Stimulated activated memory B cell treated with anti-CD40 and anti-IgM and Interleukin-4, amounts not matched to agents 10 μg/mL and 1 μg/mL and 100 μg/mL, for 72 hours (primary cell): ENCODE measurements at regions not wholly inside any gene's neighbourhood (a gene's known extent, or its start where the extent isn't known, plus 50 kb on each side); places are given as distances from the start of the nearest gene placed in this dataset.
"Not testable (repeated sequence)": the region's sequence is repeated elsewhere in the genome, so short reads cannot be mapped to it uniquely, and the experiment has no call there.

Experiments
- ATAC-seq: fragments of 150-1000 bp; cut with Tn5 transposase; 2 replicates; pipeline ENCODE4 v1.10.0; 2021
- H3K27ac Mint-ChIP-seq: one replicate; pipeline ENCODE4 v1.8.0; 2022; ENCODE audit warnings: mild to moderate bottlenecking, mixed read lengths
- H3K27me3 Mint-ChIP-seq: one replicate; pipeline ENCODE4 v1.8.0; 2022; ENCODE audit warnings: mixed read lengths
- H3K36me3 Mint-ChIP-seq: one replicate; pipeline ENCODE4 v1.8.0; 2022; ENCODE audit warnings: mixed read lengths
- H3K4me1 Mint-ChIP-seq: one replicate; pipeline ENCODE4 v1.8.0; 2022; ENCODE audit warnings: mixed read lengths
- H3K4me3 Mint-ChIP-seq: one replicate; pipeline ENCODE4 v1.8.0; 2022; ENCODE audit warnings: mild to moderate bottlenecking, moderate library complexity, mixed read lengths
- H3K9me3 Mint-ChIP-seq: one replicate; pipeline ENCODE4 v1.8.0; 2022; ENCODE audit warnings: mixed read lengths

DNA sequence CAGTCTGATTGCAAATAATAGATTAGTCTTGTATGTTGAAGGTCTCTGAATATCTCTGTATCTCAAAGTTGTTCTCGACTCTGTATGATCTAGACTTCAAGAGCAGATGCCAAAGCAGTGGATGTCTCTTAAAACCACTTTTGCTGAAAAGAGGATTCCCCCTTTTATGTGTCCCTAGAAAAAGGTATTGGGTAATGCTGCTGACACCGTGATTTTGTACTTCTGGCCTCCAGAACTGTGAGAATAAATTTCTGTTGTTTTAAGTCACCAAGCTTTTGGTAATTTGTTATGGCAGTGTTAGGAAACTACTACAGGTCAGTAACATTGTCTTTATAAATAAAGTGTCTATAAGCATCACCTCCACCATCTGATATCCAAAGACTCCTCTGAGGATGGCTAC is 85.3 kb upstream of the PIK3R1 start:
- H3K4me3 Mint-ChIP-seq, result no peak overlapping the region
- no peaks in the 10 kb centered on the region for H3K36me3 Mint-ChIP-seq
- no peak overlapping the region for H3K27ac Mint-ChIP-seq
- peaks cover 6% of the 10 kb centered on the region for H3K27me3 Mint-ChIP-seq
- ATAC-seq, result no peak
- no peaks in the 10 kb centered on the region for H3K9me3 Mint-ChIP-seq
- no peaks in the 10 kb centered on the region for H3K4me1 Mint-ChIP-seq

DNA sequence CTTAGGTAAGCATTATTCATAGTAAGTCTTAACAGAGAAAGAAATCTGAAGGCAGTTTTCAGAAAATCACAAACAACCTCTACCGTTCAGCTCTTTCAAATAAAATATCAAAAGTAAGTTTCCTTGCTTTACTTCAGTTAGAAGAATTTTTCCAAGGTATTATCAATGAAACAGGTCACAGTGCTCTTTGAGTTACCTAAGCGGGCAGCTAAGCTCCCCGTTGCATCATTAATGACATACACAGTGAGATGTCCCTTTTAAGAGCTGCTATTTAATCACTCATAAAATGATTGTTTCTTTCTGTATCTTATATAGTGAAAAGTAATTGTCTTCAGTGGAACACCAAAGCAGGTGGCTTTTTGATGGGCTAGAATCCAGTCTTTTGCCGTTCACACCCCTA is 86.2 kb upstream of the PIK3R1 start:
- H3K27me3 Mint-ChIP-seq, result no peaks in the 10 kb centered on the region
- no peaks in the 10 kb centered on the region for H3K36me3 Mint-ChIP-seq
- H3K4me1 Mint-ChIP-seq, result no peaks in the 10 kb centered on the region
- ATAC-seq, result no peak
- no peaks in the 10 kb centered on the region for H3K9me3 Mint-ChIP-seq
- no peak overlapping the region for H3K4me3 Mint-ChIP-seq
- no peak overlapping the region for H3K27ac Mint-ChIP-seq

GRCh38 chr5:68126886-68127285 is 88.7 kb upstream of the PIK3R1 start:
- no peak for ATAC-seq
- Mint-ChIP-seq H3K27me3 (no peaks in the 10 kb centered on the region), H3K4me3 (no peak overlapping the region), H3K4me1 (no peaks in the 10 kb centered on the region), H3K36me3 (no peaks in the 10 kb centered on the region), H3K27ac (no peak overlapping the region), H3K9me3 (no peaks in the 10 kb centered on the region)

DNA sequence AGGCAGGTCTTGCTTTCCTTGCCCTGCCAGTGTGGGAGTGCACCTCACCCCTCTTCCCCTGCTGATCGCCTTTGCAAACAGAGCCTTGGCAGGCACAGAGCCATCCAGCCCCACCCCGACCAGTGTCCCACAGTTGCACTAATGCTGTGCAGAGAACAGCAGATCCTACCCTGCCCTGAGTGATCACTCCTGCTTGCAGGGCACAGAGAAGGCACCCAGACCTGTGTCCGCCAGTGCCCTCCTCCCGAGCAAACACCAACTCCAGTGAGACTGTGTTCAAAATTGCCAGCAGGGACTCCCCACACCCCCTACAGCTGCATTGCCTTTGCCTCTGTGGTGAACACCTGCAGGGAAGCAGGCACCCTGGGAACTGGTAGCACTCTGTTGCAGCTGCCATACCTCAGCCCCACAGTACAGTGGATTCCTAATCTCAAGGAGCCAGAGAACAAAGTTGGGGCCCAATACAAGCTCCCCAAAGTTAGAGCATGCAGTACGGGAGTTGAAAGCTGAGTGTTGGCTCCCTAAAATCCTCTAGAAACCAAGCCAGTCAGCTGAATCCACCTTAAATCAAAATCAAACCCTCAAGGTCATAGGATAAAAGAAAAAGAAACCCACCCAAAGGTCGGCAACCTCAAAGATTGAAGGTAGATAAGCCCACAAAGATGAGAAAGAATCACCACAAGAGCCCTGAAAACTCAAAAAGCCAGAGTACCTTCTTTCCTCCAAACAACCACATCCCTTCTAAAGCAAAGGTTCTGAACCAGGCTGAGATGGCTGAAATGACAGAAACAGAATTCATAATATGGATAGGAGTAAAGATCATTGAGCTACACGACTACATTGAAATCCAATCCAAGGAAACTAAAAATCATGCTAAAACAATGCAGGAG is 92.9 kb upstream of the PIK3R1 start:
- peak; percentile 34 for ATAC-seq
- no peaks in the 10 kb centered on the region for H3K9me3 Mint-ChIP-seq
- H3K4me1 Mint-ChIP-seq, result no peaks in the 10 kb centered on the region
- H3K4me3 Mint-ChIP-seq, result no peak overlapping the region
- H3K27me3 Mint-ChIP-seq, result peaks cover 17% of the 10 kb centered on the region
- no peak overlapping the region for H3K27ac Mint-ChIP-seq
- no peaks in the 10 kb centered on the region for H3K36me3 Mint-ChIP-seq

- Mint-ChIP-seq H3K27ac (no peak overlapping the region), H3K9me3 (no peaks in the 10 kb centered on the region), H3K4me1 (peaks cover 10% of the 10 kb centered on the region), H3K4me3 (no peak overlapping the region), H3K36me3 (no peaks in the 10 kb centered on the region), H3K27me3 (peaks cover 24% of the 10 kb centered on the region)
- no peak for ATAC-seq
These were observed 98.6 kb upstream of the PIK3R1 start for GRCh38 chr5:68116868-68117411.

DNA sequence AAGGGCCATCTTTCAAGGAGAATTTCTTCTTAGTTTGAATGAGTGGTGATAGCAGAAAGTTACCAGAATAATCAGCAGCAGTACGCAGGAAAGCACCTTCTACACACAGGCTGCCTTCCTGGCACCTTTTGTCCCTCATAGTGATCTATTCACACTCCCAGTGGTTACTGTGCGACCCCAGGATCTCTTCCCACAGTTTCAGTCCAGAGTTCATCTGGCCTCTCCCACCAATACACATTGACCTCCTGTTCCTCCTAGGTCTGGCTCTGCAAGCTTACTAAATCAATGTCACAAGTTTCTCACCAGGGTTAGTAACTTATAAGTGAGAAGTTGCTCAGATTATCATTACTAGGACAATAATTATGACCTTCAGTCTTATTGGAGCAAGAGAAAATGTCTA is 99.1 kb upstream of the PIK3R1 start:
- no peaks in the 10 kb centered on the region for H3K9me3 Mint-ChIP-seq
- no peaks in the 10 kb centered on the region for H3K36me3 Mint-ChIP-seq
- no peak overlapping the region for H3K4me3 Mint-ChIP-seq
- H3K4me1 Mint-ChIP-seq, result peaks cover 10% of the 10 kb centered on the region
- ATAC-seq, result no peak
- no peak overlapping the region for H3K27ac Mint-ChIP-seq
- peaks cover 21% of the 10 kb centered on the region for H3K27me3 Mint-ChIP-seq

DNA sequence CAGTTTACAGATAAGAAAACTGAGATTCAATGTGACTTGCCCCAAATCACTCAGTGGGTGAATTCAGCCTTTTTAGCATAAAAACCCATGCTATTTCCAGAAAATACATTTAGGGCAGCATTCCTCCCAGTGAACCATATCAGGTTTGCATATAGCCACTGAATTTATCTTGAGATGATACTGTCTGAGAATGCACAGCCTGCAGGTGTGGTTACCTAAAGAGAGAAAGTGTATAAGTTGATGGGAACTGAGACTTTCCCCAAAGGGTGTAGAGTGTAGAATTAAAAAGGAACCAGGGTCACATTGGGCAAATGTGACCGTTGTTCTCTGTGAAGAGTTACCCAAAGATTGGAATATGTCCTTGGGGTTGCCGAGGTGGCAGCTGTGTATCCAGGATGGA is 100.0 kb upstream of the PIK3R1 start:
- no peaks in the 10 kb centered on the region for H3K9me3 Mint-ChIP-seq

DNA sequence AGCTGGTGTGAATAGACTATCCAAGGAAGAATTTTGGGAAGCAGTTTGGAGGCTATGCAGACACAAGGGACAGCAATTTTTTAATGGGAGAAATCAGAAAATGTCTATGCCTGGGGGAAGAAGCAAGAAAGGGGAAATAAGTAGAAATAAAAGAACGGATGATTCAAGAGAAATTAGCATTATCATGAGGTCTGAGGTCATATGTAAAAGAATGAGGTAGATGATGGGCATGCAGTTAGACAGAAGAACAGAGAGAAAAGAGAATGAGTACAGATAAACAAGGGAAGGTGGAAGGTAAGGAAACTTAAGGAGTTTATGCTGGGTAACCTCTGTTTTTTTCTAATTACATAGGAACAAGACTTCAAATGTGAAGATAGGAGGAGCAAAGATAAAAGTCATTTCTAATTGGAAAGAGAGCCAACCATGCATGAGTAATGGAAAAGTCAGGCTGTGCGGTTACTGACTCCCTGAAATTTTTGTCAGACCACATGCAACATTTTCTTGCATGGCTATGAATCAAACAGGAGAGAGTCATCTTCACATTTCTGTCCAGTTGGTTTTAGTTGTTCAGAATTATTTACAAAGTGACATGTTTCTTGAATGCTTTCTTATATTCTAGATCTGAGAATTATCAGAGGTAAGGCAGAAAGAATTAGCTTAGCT is 101.0 kb upstream of the PIK3R1 start:
- peaks cover 10% of the 10 kb centered on the region for H3K4me1 Mint-ChIP-seq
- H3K36me3 Mint-ChIP-seq, result no peaks in the 10 kb centered on the region
- H3K27ac Mint-ChIP-seq, result no peak overlapping the region
- ATAC-seq, result no peak
- peaks cover 17% of the 10 kb centered on the region for H3K27me3 Mint-ChIP-seq
- H3K4me3 Mint-ChIP-seq, result no peak overlapping the region
- H3K9me3 Mint-ChIP-seq, result no peaks in the 10 kb centered on the region

More for the DNA sequence above, 100.0 kb upstream of the PIK3R1 start:
- peaks cover 10% of the 10 kb centered on the region for H3K4me1 Mint-ChIP-seq
- ATAC-seq, result no peak
- peaks cover 17% of the 10 kb centered on the region for H3K27me3 Mint-ChIP-seq
- H3K36me3 Mint-ChIP-seq, result no peaks in the 10 kb centered on the region
- H3K4me3 Mint-ChIP-seq, result no peak overlapping the region
- no peak overlapping the region for H3K27ac Mint-ChIP-seq

DNA sequence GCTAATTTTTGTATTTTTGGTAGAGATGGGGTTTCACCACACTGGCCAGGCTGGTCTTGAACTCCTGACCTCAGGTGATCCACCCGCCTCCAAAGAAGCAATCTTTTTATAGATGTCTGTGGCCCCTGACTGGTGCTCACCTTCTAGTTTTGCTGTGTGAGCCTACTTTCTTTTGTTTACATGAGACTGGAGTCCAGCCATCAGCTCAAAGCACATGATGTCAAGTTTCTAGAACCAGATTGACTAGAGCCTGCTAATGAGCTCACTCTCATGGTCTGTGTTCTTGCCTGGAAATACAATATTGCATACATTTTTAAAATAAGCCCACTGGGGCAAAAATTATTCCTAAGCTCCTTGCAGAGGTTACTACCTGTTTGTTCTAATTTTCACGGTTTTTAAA is 102.9 kb upstream of the PIK3R1 start:
- Mint-ChIP-seq H3K27ac (no peak overlapping the region), H3K36me3 (no peaks in the 10 kb centered on the region), H3K4me1 (peaks cover 10% of the 10 kb centered on the region), H3K4me3 (no peak overlapping the region), H3K27me3 (peaks cover 7% of the 10 kb centered on the region), H3K9me3 (no peaks in the 10 kb centered on the region)
- ATAC-seq, result no peak

- no peak for ATAC-seq
- Mint-ChIP-seq H3K4me1 (peaks cover 10% of the 10 kb centered on the region), H3K4me3 (no peak overlapping the region), H3K27me3 (peaks cover 4% of the 10 kb centered on the region), H3K27ac (no peak overlapping the region), H3K9me3 (no peaks in the 10 kb centered on the region), H3K36me3 (no peaks in the 10 kb centered on the region)
These were observed 104.7 kb upstream of the PIK3R1 start for GRCh38 chr5:68110894-68111293.

GRCh38 chr5:68110264-68110663 is 105.3 kb upstream of the PIK3R1 start:
- Mint-ChIP-seq H3K27me3 (no peaks in the 10 kb centered on the region), H3K36me3 (no peaks in the 10 kb centered on the region), H3K9me3 (no peaks in the 10 kb centered on the region), H3K27ac (no peak overlapping the region), H3K4me3 (no peak overlapping the region), H3K4me1 (peaks cover 10% of the 10 kb centered on the region)
- ATAC-seq, result no peak

DNA sequence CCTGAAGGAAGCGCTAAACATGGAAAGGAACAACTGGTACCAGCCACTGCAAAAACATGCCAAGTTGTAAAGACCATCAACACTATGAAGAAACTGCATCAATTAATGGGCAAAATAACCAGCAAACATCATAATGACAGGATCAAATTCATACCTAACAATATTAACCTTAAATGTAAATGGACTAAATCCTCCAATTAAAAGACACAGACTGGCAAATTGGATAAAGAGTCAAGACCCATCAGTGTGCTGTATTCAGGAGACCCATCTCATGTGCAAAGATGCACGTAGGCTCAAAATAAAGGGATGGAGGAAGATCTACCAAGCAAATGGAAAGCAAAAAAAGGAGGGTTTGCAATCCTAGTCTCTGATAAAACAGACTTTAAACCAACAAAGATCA is 111.3 kb upstream of the PIK3R1 start:
- not testable (repeated sequence) for H3K36me3 Mint-ChIP-seq, H3K4me3 Mint-ChIP-seq, H3K9me3 Mint-ChIP-seq, H3K27ac Mint-ChIP-seq, ATAC-seq, H3K4me1 Mint-ChIP-seq
- H3K27me3 Mint-ChIP-seq, result peaks cover 28% of the 10 kb centered on the region

- H3K4me3 Mint-ChIP-seq, H3K36me3 Mint-ChIP-seq, ATAC-seq, H3K9me3 Mint-ChIP-seq, H3K4me1 Mint-ChIP-seq, H3K27ac Mint-ChIP-seq: not testable (repeated sequence)
- peaks cover 28% of the 10 kb centered on the region for H3K27me3 Mint-ChIP-seq
These were observed 112.3 kb upstream of the PIK3R1 start for GRCh38 chr5:68103297-68103696.

- Mint-ChIP-seq H3K36me3 (peaks cover 6% of the 10 kb centered on the region), H3K27ac (no peak overlapping the region), H3K4me3 (no peak overlapping the region), H3K9me3 (peaks cover 7% of the 10 kb centered on the region), H3K27me3 (peaks cover 19% of the 10 kb centered on the region), H3K4me1 (no peaks in the 10 kb centered on the region)
- no peak for ATAC-seq
These were observed 116.2 kb upstream of the PIK3R1 start for GRCh38 chr5:68099327-68099726.

- no peaks in the 10 kb centered on the region for H3K4me1 Mint-ChIP-seq
- no peak overlapping the region for H3K4me3 Mint-ChIP-seq
- peaks cover 6% of the 10 kb centered on the region for H3K9me3 Mint-ChIP-seq
- H3K27me3 Mint-ChIP-seq, result no peaks in the 10 kb centered on the region
- ATAC-seq, result no peak
- no peak overlapping the region for H3K27ac Mint-ChIP-seq
- no peaks in the 10 kb centered on the region for H3K36me3 Mint-ChIP-seq
These were observed 121.9 kb upstream of the PIK3R1 start for GRCh38 chr5:68093455-68094159.
